HCEC 1CT (cell line): ENCODE measurements at regions not wholly inside any gene's neighbourhood (a gene's known extent, or its start where the extent isn't known, plus 50 kb on each side); places are given as distances from the start of the nearest gene placed in this dataset.

Experiments used
- DNase-seq: peaks from one replicate; pipeline ENCODE4 v3.0.0-alpha.2; 2017

DNA sequence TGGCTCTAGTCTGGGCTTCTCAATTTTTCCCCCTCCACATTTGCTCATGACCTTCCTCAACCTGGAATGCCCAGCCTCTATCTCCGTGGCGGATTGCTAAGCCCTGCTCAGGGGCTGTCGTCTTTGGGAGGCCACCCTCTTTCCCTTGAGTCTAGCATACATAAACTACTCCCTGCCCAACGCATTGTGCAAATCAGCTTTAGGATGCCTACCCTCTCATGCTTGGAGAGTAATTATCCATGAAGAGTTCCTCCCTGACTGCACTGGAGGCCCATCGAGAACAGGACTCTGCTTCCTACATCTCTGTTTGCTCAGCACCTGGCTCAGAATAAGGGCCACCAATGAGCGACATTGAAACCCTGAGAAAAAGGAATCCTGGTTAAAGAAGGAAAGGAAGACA lies 53.7 kb upstream of the NPAS2 start:
- DNase-seq: no peak

DNA sequence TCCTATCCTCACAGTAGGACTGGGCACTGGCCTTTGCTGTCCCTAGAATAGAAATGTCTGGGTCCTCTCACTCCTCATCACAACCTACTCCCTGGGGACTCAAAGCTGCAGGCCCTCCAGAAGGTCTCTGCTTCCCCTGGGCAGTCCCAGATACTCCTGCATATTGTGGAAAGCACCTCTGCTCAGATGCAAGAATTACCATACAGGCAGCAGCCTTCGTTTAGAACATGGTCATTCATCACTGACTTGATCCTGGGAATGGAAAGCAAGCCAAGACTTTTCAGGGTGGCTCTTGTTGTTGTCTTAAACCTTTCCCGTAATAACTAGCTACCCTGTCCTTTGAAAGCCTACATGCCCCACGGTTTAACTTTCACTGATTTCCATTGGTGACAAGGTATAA lies 53.1 kb upstream of the NPAS2 start:
- no peak for DNase-seq

DNA sequence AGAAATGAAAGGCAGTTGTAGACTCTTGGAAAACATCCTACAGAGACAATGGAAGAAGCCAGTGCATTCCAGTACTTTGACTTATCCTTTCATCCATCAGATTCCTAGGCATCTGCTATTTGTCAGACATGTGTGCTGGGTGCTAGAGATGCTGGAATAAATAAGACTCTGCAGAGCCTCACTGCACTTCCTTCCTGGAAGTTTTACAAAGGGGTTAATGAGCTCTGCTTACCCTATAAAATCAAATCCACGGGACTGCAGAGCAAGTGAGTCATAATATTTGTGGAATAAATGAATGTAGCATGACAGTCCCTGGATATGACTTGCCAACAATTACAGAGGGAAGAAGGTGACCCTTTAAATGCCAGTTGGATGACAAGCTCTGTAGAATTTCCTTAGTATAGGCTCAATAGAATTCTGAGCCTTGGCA lies 52.7 kb upstream of the NPAS2 start:
- peak; percentile 87 for DNase-seq

DNA sequence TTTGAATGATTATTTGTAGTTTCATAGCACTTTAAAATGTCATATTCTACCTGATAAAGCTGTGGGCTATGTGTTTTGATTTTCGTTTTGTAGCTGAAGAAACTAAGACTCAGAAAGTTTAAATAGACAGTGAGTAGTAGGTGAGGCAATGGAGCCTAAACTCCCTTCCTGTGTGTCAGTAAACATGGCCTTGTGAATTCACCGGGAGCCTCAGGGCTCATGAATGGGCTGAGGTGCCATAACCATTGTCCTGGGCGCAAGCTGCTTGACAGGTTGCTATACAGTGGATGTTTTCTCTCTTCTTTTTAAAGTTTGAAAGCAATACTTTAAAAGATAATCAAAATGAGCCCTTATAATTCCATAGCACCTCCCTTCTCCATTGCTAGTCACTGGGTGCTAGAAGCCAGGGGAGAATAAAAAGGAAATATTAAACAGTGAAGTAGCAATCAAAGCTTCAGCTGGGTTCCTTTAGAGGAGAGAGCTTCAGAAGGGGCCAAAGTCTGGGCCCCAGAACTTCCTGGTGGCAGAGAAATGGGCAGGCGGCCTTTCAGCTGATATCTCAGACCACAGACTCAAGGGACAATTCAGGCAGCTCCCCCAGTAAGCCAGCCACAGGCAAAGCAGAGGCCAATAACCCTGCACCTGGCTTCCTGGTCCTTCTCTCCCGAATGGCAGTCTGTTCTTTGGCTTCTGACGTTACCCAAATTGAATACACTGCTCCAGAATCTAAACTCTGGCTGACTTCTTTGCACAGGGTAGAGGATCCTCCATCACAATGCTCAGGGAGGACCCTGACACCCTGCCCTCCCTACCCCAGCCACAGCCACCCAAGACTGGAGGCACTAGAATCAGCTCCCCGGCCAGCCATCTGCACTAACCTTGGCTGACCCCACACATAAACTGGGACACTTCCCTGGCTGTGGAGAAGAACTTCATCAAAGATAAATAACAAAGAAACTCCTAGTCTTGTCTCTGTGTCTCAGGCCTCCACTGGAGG lies 51.8 kb upstream of the NPAS2 start:
- no peak for DNase-seq
